ENCODE measurements at regions not wholly inside any gene's neighbourhood (a gene's known extent, or its start where the extent isn't known, plus 50 kb on each side); places are given as distances from the start of the nearest gene placed in this dataset.

GRCh38 chr1:244304656-244305055 is 147.1 kb downstream of the ADSS2 start:
- TF ChIP-seq EZH2 (IDR thresholded peaks at IDR 0.05; ENCODE audit: low read depth): no peak
- TF ChIP-seq CTCF (conservative IDR thresholded peaks at IDR 0.05): no peak

All from PC-9 (cell line).